ENCODE measurements at regions not wholly inside any gene's neighbourhood (a gene's known extent, or its start where the extent isn't known, plus 50 kb on each side); places are given as distances from the start of the nearest gene placed in this dataset.

DNA sequence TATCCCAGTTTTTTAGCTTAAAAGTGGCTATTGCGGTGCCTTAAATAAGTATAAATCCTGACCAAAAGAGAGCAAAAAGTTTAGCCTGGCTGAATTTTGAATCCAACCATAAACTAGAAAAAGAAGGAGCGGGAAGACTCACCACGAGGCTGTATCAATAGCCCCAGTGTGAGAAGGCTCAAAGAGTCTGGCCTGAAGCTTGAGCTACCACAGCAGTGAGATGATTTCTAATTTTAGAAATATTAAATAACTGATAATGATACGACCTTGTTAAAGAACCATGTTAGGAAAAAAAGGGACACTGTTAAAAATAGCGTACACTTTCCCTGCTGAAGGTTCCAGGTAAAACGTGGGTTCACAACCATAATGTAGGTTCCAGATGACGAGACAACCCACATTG is 134.1 kb upstream of the ZNF462 start:
- TF ChIP-seq CEBPB (IDR thresholded peaks at IDR 0.05) (no peak), EGR1 (IDR thresholded peaks at IDR 0.05) (no peak), ZBTB7A (IDR thresholded peaks at IDR 0.05; ENCODE audit: low read depth) (no peak), YY1 (IDR thresholded peaks at IDR 0.05; ENCODE audit: low read depth) (no peak), USF1 (IDR thresholded peaks at IDR 0.05) (no peak)
- TF ChIP-seq, protein P1, sequence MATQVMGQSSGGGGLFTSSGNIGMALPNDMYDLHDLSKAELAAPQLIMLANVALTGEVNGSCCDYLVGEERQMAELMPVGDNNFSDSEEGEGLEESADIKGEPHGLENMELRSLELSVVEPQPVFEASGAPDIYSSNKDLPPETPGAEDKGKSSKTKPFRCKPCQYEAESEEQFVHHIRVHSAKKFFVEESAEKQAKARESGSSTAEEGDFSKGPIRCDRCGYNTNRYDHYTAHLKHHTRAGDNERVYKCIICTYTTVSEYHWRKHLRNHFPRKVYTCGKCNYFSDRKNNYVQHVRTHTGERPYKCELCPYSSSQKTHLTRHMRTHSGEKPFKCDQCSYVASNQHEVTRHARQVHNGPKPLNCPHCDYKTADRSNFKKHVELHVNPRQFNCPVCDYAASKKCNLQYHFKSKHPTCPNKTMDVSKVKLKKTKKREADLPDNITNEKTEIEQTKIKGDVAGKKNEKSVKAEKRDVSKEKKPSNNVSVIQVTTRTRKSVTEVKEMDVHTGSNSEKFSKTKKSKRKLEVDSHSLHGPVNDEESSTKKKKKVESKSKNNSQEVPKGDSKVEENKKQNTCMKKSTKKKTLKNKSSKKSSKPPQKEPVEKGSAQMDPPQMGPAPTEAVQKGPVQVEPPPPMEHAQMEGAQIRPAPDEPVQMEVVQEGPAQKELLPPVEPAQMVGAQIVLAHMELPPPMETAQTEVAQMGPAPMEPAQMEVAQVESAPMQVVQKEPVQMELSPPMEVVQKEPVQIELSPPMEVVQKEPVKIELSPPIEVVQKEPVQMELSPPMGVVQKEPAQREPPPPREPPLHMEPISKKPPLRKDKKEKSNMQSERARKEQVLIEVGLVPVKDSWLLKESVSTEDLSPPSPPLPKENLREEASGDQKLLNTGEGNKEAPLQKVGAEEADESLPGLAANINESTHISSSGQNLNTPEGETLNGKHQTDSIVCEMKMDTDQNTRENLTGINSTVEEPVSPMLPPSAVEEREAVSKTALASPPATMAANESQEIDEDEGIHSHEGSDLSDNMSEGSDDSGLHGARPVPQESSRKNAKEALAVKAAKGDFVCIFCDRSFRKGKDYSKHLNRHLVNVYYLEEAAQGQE (IDR thresholded peaks at IDR 0.05; ENCODE audit: low read depth) = no peak
- TF ChIP-seq, protein P2, sequence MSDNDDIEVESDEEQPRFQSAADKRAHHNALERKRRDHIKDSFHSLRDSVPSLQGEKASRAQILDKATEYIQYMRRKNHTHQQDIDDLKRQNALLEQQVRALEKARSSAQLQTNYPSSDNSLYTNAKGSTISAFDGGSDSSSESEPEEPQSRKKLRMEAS (IDR thresholded peaks at IDR 0.05) = no peak

GRCh38 chr9:106731910-106732309 is 131.1 kb upstream of the ZNF462 start:
- TF ChIP-seq, protein P2 (IDR thresholded peaks at IDR 0.05) = no peak
- TF ChIP-seq CREB1 (IDR thresholded peaks at IDR 0.05; ENCODE audit: low read depth) (no peak), TCF12 (IDR thresholded peaks at IDR 0.05; ENCODE audit: low read depth) (no peak)

DNA sequence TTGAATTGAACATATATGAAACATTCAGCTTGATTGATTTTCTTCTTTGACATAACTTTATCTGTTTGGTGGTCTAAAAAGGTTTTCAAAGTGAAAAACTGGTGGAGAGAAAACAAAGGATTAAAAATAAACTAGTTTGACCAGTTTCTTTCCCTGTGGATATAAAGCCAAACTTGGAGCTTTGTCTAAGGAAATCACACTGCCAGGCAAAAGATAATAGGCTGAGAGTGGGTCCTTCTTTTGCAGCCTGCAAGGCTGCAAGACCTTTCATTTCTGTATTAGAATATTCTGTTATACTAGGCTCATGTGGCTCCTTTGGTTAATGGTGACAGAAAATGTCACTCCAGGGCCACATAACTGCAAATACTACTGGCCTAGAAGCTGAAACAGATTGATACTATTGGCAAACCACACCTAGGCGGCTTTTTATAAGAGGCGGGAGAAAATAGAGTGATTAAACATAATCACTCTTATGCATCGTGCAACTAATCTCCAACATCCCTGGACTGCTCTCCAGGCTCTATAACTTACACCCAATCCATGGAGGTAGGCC is 129.1 kb upstream of the ZNF462 start:
- TF ChIP-seq, protein P1 (IDR thresholded peaks at IDR 0.05; ENCODE audit: low read depth) = no peak
- TF ChIP-seq, protein P2 (IDR thresholded peaks at IDR 0.05) = no peak
- no peak for TF ChIP-seq USF1 (IDR thresholded peaks at IDR 0.05)

- TF ChIP-seq ZBTB7A (IDR thresholded peaks at IDR 0.05; ENCODE audit: low read depth) (no peak), USF1 (IDR thresholded peaks at IDR 0.05) (no peak), RAD21 (IDR thresholded peaks at IDR 0.05; ENCODE audit: low read depth) (no peak), YY1 (IDR thresholded peaks at IDR 0.05; ENCODE audit: low read depth) (no peak), CEBPB (IDR thresholded peaks at IDR 0.05) (no peak), TEAD4 (IDR thresholded peaks at IDR 0.05) (no peak), TCF12 (IDR thresholded peaks at IDR 0.05; ENCODE audit: low read depth) (no peak)
Observed at GRCh38 chr9:106737516-106737915, 125.5 kb upstream of the ZNF462 start.

DNA sequence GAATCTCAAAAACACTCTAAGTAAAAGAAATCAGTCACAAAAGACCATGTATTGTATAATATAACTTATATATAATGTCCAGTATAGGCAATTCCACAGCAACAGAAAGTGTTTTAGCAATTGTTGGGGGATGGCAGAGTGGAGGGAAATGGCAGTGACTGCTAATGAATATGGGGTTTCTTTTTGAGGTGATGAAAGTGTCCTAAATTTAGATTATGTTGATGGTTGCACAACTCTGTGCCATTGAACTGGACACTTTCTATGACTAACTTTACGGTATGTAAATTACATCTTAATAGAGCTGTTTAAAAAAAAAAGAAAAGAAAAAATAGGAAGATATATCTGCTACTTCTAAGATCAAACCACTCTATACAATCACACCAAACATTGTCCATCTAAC is 124.9 kb upstream of the ZNF462 start:
- no peak for TF ChIP-seq ZBTB7A (IDR thresholded peaks at IDR 0.05; ENCODE audit: low read depth)
- TF ChIP-seq TEAD4 (IDR thresholded peaks at IDR 0.05) = no peak
- TF ChIP-seq EGR1 (IDR thresholded peaks at IDR 0.05) = no peak

GRCh38 chr9:106745457-106745856 is 117.5 kb upstream of the ZNF462 start:
- TF ChIP-seq ZBTB7A (IDR thresholded peaks at IDR 0.05; ENCODE audit: low read depth) (no peak), FOXM1 (IDR thresholded peaks at IDR 0.05; ENCODE audit: borderline replicate concordance, low read depth) (no peak), EGR1 (IDR thresholded peaks at IDR 0.05) (no peak), EP300 (IDR thresholded peaks at IDR 0.05; ENCODE audit: borderline replicate concordance) (no peak), USF1 (IDR thresholded peaks at IDR 0.05) (no peak), NFIC (IDR thresholded peaks at IDR 0.05) (no peak), TEAD4 (IDR thresholded peaks at IDR 0.05) (no peak), TAF1 (IDR thresholded peaks at IDR 0.05; ENCODE audit: low read depth) (no peak), TCF12 (IDR thresholded peaks at IDR 0.05; ENCODE audit: low read depth) (no peak), RAD21 (IDR thresholded peaks at IDR 0.05; ENCODE audit: low read depth) (no peak), YY1 (IDR thresholded peaks at IDR 0.05; ENCODE audit: low read depth) (no peak), CEBPB (IDR thresholded peaks at IDR 0.05) (no peak), CREB1 (IDR thresholded peaks at IDR 0.05; ENCODE audit: low read depth) (no peak)
- TF ChIP-seq, protein P1 (IDR thresholded peaks at IDR 0.05; ENCODE audit: low read depth) = no peak
- TF ChIP-seq, protein P2 (IDR thresholded peaks at IDR 0.05) = no peak
